ENCODE measurements at regions not wholly inside any gene's neighbourhood (a gene's known extent, or its start where the extent isn't known, plus 50 kb on each side); places are given as distances from the start of the nearest gene placed in this dataset.

GRCh38 chr7:97342512-97342911, 225.0 kb downstream of the SDHAF3 start:
- Histone ChIP-seq H3K4me1 (replicated peaks in 1 of 4; ENCODE audit: control insufficient read depth in 3 of 4, insufficient read depth in 4 of 4, low read length in 3 of 4) (peaks cover 0 to 2% (median 0%) of the 10 kb centered on the region in 4 experiments; a peak in 2 of 7 replicates), H3K4ac (replicated peaks; ENCODE audit: insufficient read length, low read depth, low read length) (no peak overlapping the region), H3K27me3 (replicated peaks in 1 of 4; ENCODE audit: control insufficient read depth in 3 of 4, extremely low read depth in 1 of 4, insufficient read depth in 3 of 4, low read length in 3 of 4) (no peaks in the 10 kb centered on the region), H4K5ac (ENCODE audit: insufficient read length, low read depth, low read length) (no peak overlapping the region), H2BK15ac (ENCODE audit: low read length) (no peak overlapping the region), H3K79me2 (ENCODE audit: control insufficient read depth in 1 of 2, insufficient read depth in 2 of 2, low read length in 2 of 2) (no peaks in the 10 kb centered on the region), H3K4me3 (ENCODE audit: extremely low read depth in 1 of 4, insufficient read depth in 2 of 4, low read depth in 3 of 4, low read length in 4 of 4) (no peak overlapping the region), H4K8ac (ENCODE audit: extremely low read depth, insufficient read depth, low read length) (no peak overlapping the region), H2BK12ac (ENCODE audit: low read depth, low read length) (no peak overlapping the region), H2BK120ac (replicated peaks; ENCODE audit: low read depth, low read length) (no peak overlapping the region), H3K79me1 (ENCODE audit: low read depth, low read length) (no peaks in the 10 kb centered on the region), H3K23me2 (ENCODE audit: low read depth, low read length) (no peaks in the 10 kb centered on the region; the same call in 1 of the 2 replicates), H3K23ac (ENCODE audit: insufficient read length) (no peak overlapping the region), H2BK5ac (ENCODE audit: low read depth, low read length) (no peak overlapping the region), H3K18ac (ENCODE audit: extremely low read depth, low read length) (no peak overlapping the region), H2BK20ac (ENCODE audit: low read length) (no peak overlapping the region), H3K14ac (ENCODE audit: insufficient read length) (no peak overlapping the region), H3K27ac (ENCODE audit: low read depth, low read length) (no peak overlapping the region), H4K91ac (replicated peaks; ENCODE audit: insufficient read length, low read length) (no peak overlapping the region), H3K56ac (replicated peaks; ENCODE audit: insufficient read length, low read depth, low read length) (no peak overlapping the region), H3K4me2 (ENCODE audit: insufficient read depth in 1 of 2, low read depth in 2 of 2, low read length in 2 of 2) (no peak overlapping the region), H3K9ac (replicated peaks in 1 of 4; ENCODE audit: extremely low read depth in 1 of 4, low read depth in 3 of 4, low read length in 3 of 4) (no peak overlapping the region), H3K9me3 (ENCODE audit: insufficient read depth in 2 of 2, low read depth in 1 of 2, low read length in 1 of 2) (no peaks in the 10 kb centered on the region), H2AFZ (ENCODE audit: low read length) (no peak overlapping the region), H2AK5ac (ENCODE audit: low read depth, low read length) (no peak overlapping the region), H4K20me1 (replicated peaks in 1 of 2; ENCODE audit: control insufficient read depth in 1 of 2, insufficient read depth in 2 of 2, low read length in 2 of 2) (no peaks in the 10 kb centered on the region), H3K36me3 (ENCODE audit: control insufficient read depth in 2 of 4, insufficient read depth in 4 of 4, low read length in 3 of 4) (no peaks in the 10 kb centered on the region)
- DNase-seq (ENCODE audit: low read depth in 1 of 2, low spot score in 2 of 2) (no peak), FAIRE-seq (no peak)
- TF ChIP-seq ATF2 (IDR thresholded peaks at IDR 0.05; ENCODE audit: low read length) (no peak), EGR1 (IDR thresholded peaks at IDR 0.05; ENCODE audit: borderline replicate concordance, low read depth, low read length) (no peak), EZH2 (IDR thresholded peaks at IDR 0.05; ENCODE audit: low read depth, low read length, severe bottlenecking) (no peak), EP300 (IDR thresholded peaks at IDR 0.05; ENCODE audit: borderline replicate concordance in 1 of 2, low read depth in 2 of 2, low read length in 2 of 2) (no peak), BRCA1 (IDR thresholded peaks at IDR 0.05; ENCODE audit: low read depth, low read length) (no peak), ATF3 (IDR thresholded peaks at IDR 0.05; ENCODE audit: insufficient read depth, low read depth, low read length) (no peak)
- 79% methylated on average over 3 of the region's 3 CpGs; no CpG with 5 or more reads in 1 of the 2 experiments for WGBS, 2 experiments (ENCODE audit: extremely low coverage in 1 of 2, insufficient coverage in 1 of 2, insufficient read length in 1 of 2, insufficient replicate concordance in 2 of 2, low coverage in 1 of 2, low lambda C conversion rate in 2 of 2, missing lambda C conversion rate in 1 of 2)
- CTCF ChIA-PET (ENCODE audit: partially characterized antibody): no interaction called here
- POLR2A ChIA-PET (ENCODE audit: partially characterized antibody): no interaction called here
